Common myeloid progenitor, CD34-positive (primary cell): ENCODE measurements at regions not wholly inside any gene's neighbourhood (a gene's known extent, or its start where the extent isn't known, plus 50 kb on each side); places are given as distances from the start of the nearest gene placed in this dataset.

Experiments used
- CTCF ChIA-PET: fragments of 350-600 bp; sonication (Branson Sonifier 250); formaldehyde crosslinking; loops from one replicate; lab custom pipeline; 2021; ENCODE audit warnings: antibody characterized with exemption; lab: Charles Lee
- POLR2A ChIA-PET: fragments of 350-600 bp; sonication (Branson Sonifier 250); formaldehyde crosslinking; loops from one replicate; lab custom pipeline; 2021; ENCODE audit warnings: antibody characterized with exemption; lab: Charles Lee
- DNase-seq, 3 donors: peaks; one replicate each; pipeline versions ENCODE4 v3.0.0 to v3.0.0-alpha.2; 2013
- H3K27ac ChIP-seq, 2 experiments: 1 replicate in 1 of 2; 2 replicates in 1 of 2; pipeline ENCODE4 v1.7.0; 2013; ENCODE audit warnings: inconsistent platforms in 2 of 2, low read length in 2 of 2, mild to moderate bottlenecking in 2 of 2, low read depth in 1 of 2, moderate library complexity in 1 of 2; ENCODE audit not compliant: severe bottlenecking in 2 of 2, insufficient read depth in 1 of 2, poor library complexity in 1 of 2
- H3K27me3 ChIP-seq, 5 experiments: replicated peaks in 2 of 5; 1 replicate in 3 of 5; 2 replicates in 2 of 5; pipeline versions ENCODE4 v1.6.1 to v1.7.0; 2013; ENCODE audit warnings: low read length in 4 of 5, mild to moderate bottlenecking in 2 of 5, moderate library complexity in 2 of 5, inconsistent platforms in 1 of 5; ENCODE audit not compliant: insufficient read depth in 5 of 5, control insufficient read depth in 4 of 5
- H3K36me3 ChIP-seq, 4 experiments: 1 replicate in 2 of 4; 2 replicates in 2 of 4; pipeline versions ENCODE4 v1.6.1 to v1.7.0; 2013; ENCODE audit warnings: low read length in 3 of 4, control low read depth in 1 of 4, mild to moderate bottlenecking in 1 of 4; ENCODE audit not compliant: control insufficient read depth in 4 of 4, insufficient read depth in 4 of 4
- H3K4me1 ChIP-seq, 4 experiments: 1 replicate in 3 of 4; 2 replicates in 1 of 4; pipeline versions ENCODE4 v1.6.1 to v1.7.1; 2013; ENCODE audit warnings: low read length in 3 of 4, mild to moderate bottlenecking in 3 of 4, control low read depth in 1 of 4, inconsistent platforms in 1 of 4, moderate library complexity in 1 of 4; ENCODE audit not compliant: control insufficient read depth in 4 of 4, insufficient read depth in 4 of 4; ENCODE audit errors: control extremely low read depth in 1 of 4
- H3K4me3 ChIP-seq, 7 experiments: 1 replicate in 4 of 7; 2 replicates in 3 of 7; pipeline versions ENCODE4 v1.5.1 to v1.7.0; 2013; ENCODE audit warnings: mild to moderate bottlenecking in 7 of 7, low read length in 6 of 7, moderate library complexity in 6 of 7, inconsistent platforms in 2 of 7, low read depth in 2 of 7, control low read depth in 1 of 7; ENCODE audit not compliant: insufficient read depth in 4 of 7, control insufficient read depth in 1 of 7; ENCODE audit errors: extremely low read depth in 1 of 7
- H3K9me3 ChIP-seq, 5 experiments: 1 replicate in 4 of 5; 2 replicates in 1 of 5; pipeline versions ENCODE4 v1.6.1 to v1.7.1; 2013; ENCODE audit warnings: low read length in 4 of 5, mild to moderate bottlenecking in 2 of 5, inconsistent platforms in 1 of 5, low read depth in 1 of 5, moderate library complexity in 1 of 5; ENCODE audit not compliant: control insufficient read depth in 4 of 5, insufficient read depth in 2 of 5; ENCODE audit errors: control extremely low read depth in 1 of 5
- WGBS: methylation state at CpG from one replicate; pipeline ENCODE4 v1.1.5; 2013; ENCODE audit not compliant: insufficient coverage; 5-methylcytosine and 5-hydroxymethylcytosine counted together

- 92% methylated on average over 10 of the region's 10 CpGs for WGBS
- H3K4me1 ChIP-seq, result peaks cover 5 to 17% (median 14%) of the 10 kb centered on the region in 4 experiments
- CTCF ChIA-PET, result no interaction called here
- no peak overlapping the region for H3K4me3 ChIP-seq
- DNase-seq, result no peak
- POLR2A ChIA-PET, result no interaction called here
- no peaks in the 10 kb centered on the region for H3K36me3 ChIP-seq
- no peak overlapping the region for H3K27ac ChIP-seq
- H3K9me3 ChIP-seq, result no peaks in the 10 kb centered on the region
- no peaks in the 10 kb centered on the region for H3K27me3 ChIP-seq
These were observed 442.7 kb upstream of the FRG1 start for GRCh38 chr4:189497996-189498395.

DNA sequence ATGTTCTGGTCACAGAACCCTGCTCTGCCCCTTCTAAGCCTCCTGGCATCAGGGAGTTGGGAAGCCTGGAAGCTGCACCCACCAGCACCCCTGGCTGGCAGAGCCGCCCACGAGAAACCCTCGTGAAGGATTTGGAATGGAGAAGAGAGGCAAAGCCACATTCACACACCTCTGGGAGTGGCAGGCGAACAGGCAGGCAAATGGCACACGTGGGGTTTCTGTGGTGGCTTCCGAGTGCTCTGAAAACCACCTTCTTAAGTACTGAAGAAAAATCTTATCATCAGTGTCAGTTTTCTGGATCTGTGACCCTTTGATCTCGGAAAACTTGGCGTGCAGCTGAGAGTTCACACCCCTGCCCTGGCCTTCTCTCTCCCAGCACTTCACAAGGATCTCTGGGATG lies 442.2 kb upstream of the FRG1 start:
- Histone ChIP-seq H3K36me3 (no peaks in the 10 kb centered on the region), H3K9me3 (no peaks in the 10 kb centered on the region), H3K4me3 (no peak overlapping the region), H3K4me1 (peaks cover 5 to 17% (median 14%) of the 10 kb centered on the region in 4 experiments), H3K27me3 (no peaks in the 10 kb centered on the region), H3K27ac (no peak overlapping the region)
- CTCF ChIA-PET, result no interaction called here
- WGBS, result 89% methylated on average over 8 of the region's 8 CpGs
- no peak for DNase-seq
- POLR2A ChIA-PET, result no interaction called here

GRCh38 chr4:189499696-189500095 lies 441.0 kb upstream of the FRG1 start:
- 96% methylated on average over 7 of the region's 7 CpGs for WGBS
- Histone ChIP-seq H3K4me3 (peak overlapping the region in 1 of 7 experiments; percentile 3), H3K9me3 (no peaks in the 10 kb centered on the region), H3K27ac (no peak overlapping the region), H3K36me3 (no peaks in the 10 kb centered on the region), H3K4me1 (peaks cover 4 to 22% (median 11%) of the 10 kb centered on the region in 4 experiments), H3K27me3 (no peaks in the 10 kb centered on the region)
- CTCF ChIA-PET, result no interaction called here
- POLR2A ChIA-PET, result no interaction called here
- DNase-seq, result no peak

DNA sequence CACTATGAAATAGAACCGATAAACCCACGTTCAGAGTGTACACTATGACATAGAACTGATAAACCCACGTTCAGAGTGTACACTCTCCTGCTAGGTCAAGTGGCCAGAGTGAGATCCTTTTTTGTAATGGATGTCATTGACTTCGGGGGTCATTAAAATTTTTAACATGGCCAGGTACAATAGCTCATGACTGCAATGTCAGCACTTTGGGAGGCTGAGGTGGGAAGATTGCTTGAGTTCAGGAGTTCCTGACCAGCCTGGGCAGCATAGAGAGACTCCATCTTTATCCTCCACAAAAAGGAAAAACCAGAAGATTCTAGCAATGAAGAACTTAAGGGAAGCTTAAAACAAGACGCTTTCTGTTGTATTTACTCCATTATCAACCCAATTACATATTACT lies 439.7 kb upstream of the FRG1 start:
- DNase-seq, result no peak

DNA sequence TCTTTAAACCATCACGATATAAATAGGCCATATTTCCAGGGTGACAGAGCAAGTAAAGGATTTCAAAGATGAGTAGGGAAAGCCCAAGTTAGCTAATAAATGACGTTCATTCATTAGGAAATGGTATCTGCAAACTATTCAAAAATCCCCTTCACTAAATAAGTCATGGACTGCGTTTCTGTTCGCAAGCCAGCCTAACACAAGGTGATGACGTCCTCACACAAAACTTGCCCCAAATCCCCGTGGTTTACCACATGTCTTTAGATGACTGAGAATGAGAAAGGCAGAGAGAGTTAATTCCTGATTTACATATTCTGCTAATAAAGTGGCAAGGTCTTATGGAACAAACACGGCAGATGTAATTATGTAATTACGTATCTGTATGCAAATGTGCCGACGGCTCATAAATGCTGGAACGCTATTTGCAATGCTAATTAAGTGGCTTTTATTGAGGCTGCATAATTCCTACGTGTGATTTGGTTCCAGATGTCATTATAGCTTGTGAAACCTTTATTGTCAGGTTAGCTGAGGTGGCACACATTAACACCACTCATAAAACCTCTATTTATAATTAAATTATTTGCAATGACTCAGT lies 437.7 kb upstream of the FRG1 start:
- WGBS, result 94% methylated on average over 5 of the region's 12 CpGs
- ChIA-PET POLR2A (no interaction called here), CTCF (interaction anchor here (0.5 kb wide), 1 partner anchor 798 kb away, joined by 3 read pairs; no protein-coding TSS in a partner anchor)
- Histone ChIP-seq H3K4me3 (no peak overlapping the region), H3K9me3 (no peaks in the 10 kb centered on the region), H3K4me1 (peaks cover 0 to 9% (median 2%) of the 10 kb centered on the region in 4 experiments), H3K36me3 (no peaks in the 10 kb centered on the region), H3K27me3 (no peaks in the 10 kb centered on the region), H3K27ac (no peak overlapping the region)
- no peak for DNase-seq

More for the DNA sequence above, 439.7 kb upstream of the FRG1 start:
- Histone ChIP-seq H3K27me3 (no peaks in the 10 kb centered on the region), H3K27ac (no peak overlapping the region), H3K4me1 (peaks cover 4 to 22% (median 11%) of the 10 kb centered on the region in 4 experiments), H3K9me3 (no peaks in the 10 kb centered on the region), H3K4me3 (no peak overlapping the region), H3K36me3 (no peaks in the 10 kb centered on the region)
- 91% methylated on average over 4 of the region's 5 CpGs for WGBS
- POLR2A ChIA-PET, result no interaction called here
- CTCF ChIA-PET, result no interaction called here

GRCh38 chr4:189504220-189504619 lies 436.5 kb upstream of the FRG1 start:
- Histone ChIP-seq H3K27ac (no peak overlapping the region), H3K4me3 (no peak overlapping the region), H3K27me3 (no peaks in the 10 kb centered on the region), H3K4me1 (peaks cover 0 to 5% (median 0%) of the 10 kb centered on the region in 4 experiments), H3K36me3 (no peaks in the 10 kb centered on the region), H3K9me3 (no peaks in the 10 kb centered on the region)
- ChIA-PET POLR2A (no interaction called here), CTCF (no interaction called here)
- WGBS, result no CpG with 5 or more reads among the region's 2 CpGs
- peak in 2 of 3 donors; percentile 40 to 41 for DNase-seq

DNA sequence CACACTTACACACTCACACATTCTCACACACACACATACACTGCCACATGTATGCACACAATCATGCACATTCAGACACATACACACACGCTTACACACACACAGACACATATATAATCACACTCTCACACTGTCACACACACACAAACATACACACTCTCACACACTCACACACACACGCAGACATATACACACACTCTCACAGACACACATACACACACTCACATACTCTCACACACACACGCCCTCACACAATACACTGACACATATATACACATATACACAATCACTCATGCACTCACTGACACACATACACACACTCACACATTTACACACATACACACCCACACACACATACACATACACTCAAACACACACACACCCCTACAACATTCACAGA lies 435.3 kb upstream of the FRG1 start:
- no peak for DNase-seq
- Histone ChIP-seq H3K4me3 (no peak overlapping the region), H3K36me3 (no peaks in the 10 kb centered on the region), H3K27ac (no peak overlapping the region), H3K4me1 (peaks cover 0 to 5% (median 0%) of the 10 kb centered on the region in 4 experiments), H3K27me3 (no peaks in the 10 kb centered on the region), H3K9me3 (peaks cover 0 to 5% (median 2%) of the 10 kb centered on the region in 5 experiments)
- CTCF ChIA-PET, result no interaction called here
- WGBS, result 100% methylated on average over 3 of the region's 3 CpGs
- POLR2A ChIA-PET, result no interaction called here
